ENCODE measurements at regions not wholly inside any gene's neighbourhood (a gene's known extent, or its start where the extent isn't known, plus 50 kb on each side); places are given as distances from the start of the nearest gene placed in this dataset.

DNA sequence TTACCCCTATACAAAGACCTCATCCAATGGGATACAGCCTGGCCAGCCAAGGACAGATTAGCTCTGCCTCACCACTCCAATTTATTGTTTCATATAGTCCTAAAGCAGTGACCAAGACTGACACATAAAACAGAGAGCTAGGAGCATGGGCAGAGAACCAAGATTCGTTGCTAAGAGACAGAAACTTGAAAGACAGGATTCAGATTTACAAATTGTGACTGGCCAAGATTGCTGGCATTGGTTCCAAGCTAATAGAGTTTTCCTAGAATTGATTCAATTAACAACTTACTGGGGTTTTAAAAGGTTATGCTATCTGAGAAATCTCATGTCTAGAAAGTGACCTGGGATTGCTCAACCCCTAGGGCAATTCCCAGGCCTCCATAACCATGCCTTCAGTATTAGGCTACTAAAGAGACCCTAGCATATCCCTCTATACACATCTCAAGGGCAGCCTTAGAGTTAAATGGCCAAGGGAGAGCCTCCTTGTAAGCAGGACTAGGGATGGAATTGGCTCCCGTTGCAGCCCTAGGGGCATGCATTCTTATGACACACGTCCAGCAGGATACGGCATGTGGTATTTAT is 75.6 kb downstream of the ICOS start:
- no peak overlapping the region for H2AFZ ChIP-seq (ENCODE audit: low read depth, low read length, severe bottlenecking)
- no peaks in the 10 kb centered on the region for H3K79me2 ChIP-seq (ENCODE audit: insufficient read depth, low read length)
- no peaks in the 10 kb centered on the region for H3K36me3 ChIP-seq (ENCODE audit: low read length)
- H3K9me3 ChIP-seq (ENCODE audit: insufficient read depth, low read length), result no peaks in the 10 kb centered on the region
- no peak overlapping the region for H3K9ac ChIP-seq (ENCODE audit: low read length)
- TF ChIP-seq EZH2phosphoT487 (conservative IDR thresholded peaks at IDR 0.05; ENCODE audit: low read length), result no peak
- no peak for TF ChIP-seq CTCF (IDR thresholded peaks at IDR 0.05; ENCODE audit: insufficient read depth, low read length, poor library complexity, severe bottlenecking)
- H3K27ac ChIP-seq (ENCODE audit: low read depth, low read length), result no peak overlapping the region
- H3K4me2 ChIP-seq (ENCODE audit: low read depth, low read length, poor library complexity, severe bottlenecking), result no peak overlapping the region
- no peaks in the 10 kb centered on the region for H3K9me2 ChIP-seq (replicated peaks; ENCODE audit: insufficient read depth, low read length)
- no peaks in the 10 kb centered on the region for H4K20me1 ChIP-seq (ENCODE audit: low read depth, low read length)
- no peaks in the 10 kb centered on the region for H3F3A ChIP-seq (ENCODE audit: insufficient read depth)
- no peak overlapping the region for H3K4me3 ChIP-seq (ENCODE audit: insufficient read depth, low read length, poor library complexity, severe bottlenecking)
- H3K27me3 ChIP-seq (ENCODE audit: low read length), result no peaks in the 10 kb centered on the region

DNA sequence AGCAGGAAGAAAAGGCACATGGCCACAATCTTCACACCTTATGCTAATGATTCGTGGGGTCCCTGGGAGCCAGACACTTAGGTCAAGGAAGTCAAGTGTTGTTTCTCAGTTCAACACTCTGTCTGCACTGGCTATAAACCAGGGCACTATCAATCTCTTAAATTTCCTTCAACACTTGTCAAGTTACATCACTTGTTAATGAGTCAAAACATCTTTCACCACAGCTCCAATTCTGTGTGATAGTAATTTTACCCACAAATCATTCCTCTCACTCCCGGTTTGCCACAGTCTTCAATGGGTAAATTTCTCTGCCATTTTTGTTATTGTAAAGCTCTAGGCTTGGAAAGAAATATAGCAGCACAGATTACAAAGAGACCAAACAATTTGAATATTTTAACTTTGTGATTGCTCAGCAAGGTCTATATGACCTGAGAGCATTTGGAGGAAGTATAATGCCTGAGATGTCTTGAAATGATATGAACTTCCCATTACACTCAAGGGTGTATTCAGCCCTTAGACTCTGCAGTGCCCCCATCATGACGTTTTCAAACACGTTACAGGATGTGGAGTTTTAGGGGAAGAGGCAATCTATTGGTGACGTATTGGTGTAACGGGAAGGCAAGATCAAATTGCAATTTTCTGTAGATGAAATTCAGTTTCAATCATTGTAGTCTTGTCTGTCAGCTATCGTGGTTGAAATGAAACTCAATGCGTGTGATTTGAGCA is 78.7 kb downstream of the ICOS start:
- Histone ChIP-seq H3K9ac (ENCODE audit: low read length) (no peak overlapping the region), H3K4me3 (ENCODE audit: insufficient read depth, low read length, poor library complexity, severe bottlenecking) (no peak overlapping the region)

GRCh38 chr2:204018717-204019116 is 82.2 kb downstream of the ICOS start:
- Histone ChIP-seq H2AFZ (ENCODE audit: low read depth, low read length, severe bottlenecking) (no peak overlapping the region), H4K20me1 (ENCODE audit: low read depth, low read length) (no peaks in the 10 kb centered on the region), H3K9me2 (replicated peaks; ENCODE audit: insufficient read depth, low read length) (no peaks in the 10 kb centered on the region), H3K27me3 (ENCODE audit: low read length) (no peaks in the 10 kb centered on the region), H3K9me3 (ENCODE audit: insufficient read depth, low read length) (no peaks in the 10 kb centered on the region), H3K4me3 (ENCODE audit: insufficient read depth, low read length, poor library complexity, severe bottlenecking) (no peak overlapping the region), H3K4me2 (ENCODE audit: low read depth, low read length, poor library complexity, severe bottlenecking) (no peak overlapping the region), H3K9ac (ENCODE audit: low read length) (no peak overlapping the region), H3K36me3 (ENCODE audit: low read length) (no peaks in the 10 kb centered on the region), H3K27ac (ENCODE audit: low read depth, low read length) (no peak overlapping the region), H3K79me2 (ENCODE audit: insufficient read depth, low read length) (no peaks in the 10 kb centered on the region), H3F3A (ENCODE audit: insufficient read depth) (no peaks in the 10 kb centered on the region)
- TF ChIP-seq EZH2phosphoT487 (conservative IDR thresholded peaks at IDR 0.05; ENCODE audit: low read length), result no peak

More for the DNA sequence above, 78.7 kb downstream of the ICOS start:
- H2AFZ ChIP-seq (ENCODE audit: low read depth, low read length, severe bottlenecking), result no peak overlapping the region
- no peaks in the 10 kb centered on the region for H3K9me2 ChIP-seq (replicated peaks; ENCODE audit: insufficient read depth, low read length)
- TF ChIP-seq CTCF (IDR thresholded peaks at IDR 0.05; ENCODE audit: insufficient read depth, low read length, poor library complexity, severe bottlenecking) (no peak), EZH2phosphoT487 (conservative IDR thresholded peaks at IDR 0.05; ENCODE audit: low read length) (no peak)
- no peaks in the 10 kb centered on the region for H3K9me3 ChIP-seq (ENCODE audit: insufficient read depth, low read length)
- H3K4me2 ChIP-seq (ENCODE audit: low read depth, low read length, poor library complexity, severe bottlenecking), result no peak overlapping the region
- no peaks in the 10 kb centered on the region for H3K27me3 ChIP-seq (ENCODE audit: low read length)
- H3K79me2 ChIP-seq (ENCODE audit: insufficient read depth, low read length), result no peaks in the 10 kb centered on the region
- H3F3A ChIP-seq (ENCODE audit: insufficient read depth), result no peaks in the 10 kb centered on the region
- H3K27ac ChIP-seq (ENCODE audit: low read depth, low read length), result no peak overlapping the region
- H3K36me3 ChIP-seq (ENCODE audit: low read length), result no peaks in the 10 kb centered on the region
- H4K20me1 ChIP-seq (ENCODE audit: low read depth, low read length), result no peaks in the 10 kb centered on the region
